ENCODE measurements at regions not wholly inside any gene's neighbourhood (a gene's known extent, or its start where the extent isn't known, plus 50 kb on each side); places are given as distances from the start of the nearest gene placed in this dataset.

DNA sequence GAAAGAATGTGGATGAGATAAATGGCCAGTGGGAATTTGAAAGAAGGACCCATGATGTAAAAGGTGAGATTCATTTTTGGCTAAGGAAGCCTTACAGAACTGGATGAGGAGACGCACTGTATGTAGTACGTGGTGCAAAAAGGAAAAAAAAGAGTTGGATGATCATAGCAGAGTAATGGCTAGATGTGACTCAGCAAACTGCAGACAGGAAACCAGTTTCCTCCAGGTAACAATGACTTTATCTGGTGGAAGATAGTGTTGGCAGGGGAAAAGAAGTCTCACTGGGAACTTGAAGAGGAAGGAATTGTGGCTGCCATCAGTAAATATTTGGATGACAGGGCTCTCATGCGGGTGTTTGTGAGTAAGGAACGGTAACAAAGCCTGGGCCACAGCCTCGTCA, 243.2 kb downstream of the CPE start:
- no peak for TF ChIP-seq POLR2AphosphoS5 (IDR thresholded peaks at IDR 0.05; ENCODE audit: low read depth, low read length)
- TF ChIP-seq, protein P1, sequence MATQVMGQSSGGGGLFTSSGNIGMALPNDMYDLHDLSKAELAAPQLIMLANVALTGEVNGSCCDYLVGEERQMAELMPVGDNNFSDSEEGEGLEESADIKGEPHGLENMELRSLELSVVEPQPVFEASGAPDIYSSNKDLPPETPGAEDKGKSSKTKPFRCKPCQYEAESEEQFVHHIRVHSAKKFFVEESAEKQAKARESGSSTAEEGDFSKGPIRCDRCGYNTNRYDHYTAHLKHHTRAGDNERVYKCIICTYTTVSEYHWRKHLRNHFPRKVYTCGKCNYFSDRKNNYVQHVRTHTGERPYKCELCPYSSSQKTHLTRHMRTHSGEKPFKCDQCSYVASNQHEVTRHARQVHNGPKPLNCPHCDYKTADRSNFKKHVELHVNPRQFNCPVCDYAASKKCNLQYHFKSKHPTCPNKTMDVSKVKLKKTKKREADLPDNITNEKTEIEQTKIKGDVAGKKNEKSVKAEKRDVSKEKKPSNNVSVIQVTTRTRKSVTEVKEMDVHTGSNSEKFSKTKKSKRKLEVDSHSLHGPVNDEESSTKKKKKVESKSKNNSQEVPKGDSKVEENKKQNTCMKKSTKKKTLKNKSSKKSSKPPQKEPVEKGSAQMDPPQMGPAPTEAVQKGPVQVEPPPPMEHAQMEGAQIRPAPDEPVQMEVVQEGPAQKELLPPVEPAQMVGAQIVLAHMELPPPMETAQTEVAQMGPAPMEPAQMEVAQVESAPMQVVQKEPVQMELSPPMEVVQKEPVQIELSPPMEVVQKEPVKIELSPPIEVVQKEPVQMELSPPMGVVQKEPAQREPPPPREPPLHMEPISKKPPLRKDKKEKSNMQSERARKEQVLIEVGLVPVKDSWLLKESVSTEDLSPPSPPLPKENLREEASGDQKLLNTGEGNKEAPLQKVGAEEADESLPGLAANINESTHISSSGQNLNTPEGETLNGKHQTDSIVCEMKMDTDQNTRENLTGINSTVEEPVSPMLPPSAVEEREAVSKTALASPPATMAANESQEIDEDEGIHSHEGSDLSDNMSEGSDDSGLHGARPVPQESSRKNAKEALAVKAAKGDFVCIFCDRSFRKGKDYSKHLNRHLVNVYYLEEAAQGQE (IDR thresholded peaks at IDR 0.05; ENCODE audit: insufficient read depth in 1 of 2, low read depth in 2 of 2, low read length in 2 of 2), result no peak

All from PFSK-1 (cell line).